ENCODE measurements at regions not wholly inside any gene's neighbourhood (a gene's known extent, or its start where the extent isn't known, plus 50 kb on each side); places are given as distances from the start of the nearest gene placed in this dataset.

- Histone ChIP-seq H3K27me3 (ENCODE audit: insufficient read depth, low read length, poor library complexity, severe bottlenecking) (no peaks in the 10 kb centered on the region), H3K4me3 (ENCODE audit: low read length, poor library complexity, severe bottlenecking) (no peak overlapping the region), H3K9ac (ENCODE audit: low read depth, low read length, poor library complexity, severe bottlenecking) (no peak overlapping the region), H3K4me2 (ENCODE audit: low read depth, low read length, poor library complexity, severe bottlenecking) (no peak overlapping the region), H3K9me3 (ENCODE audit: insufficient read depth, low read depth, low read length) (no peaks in the 10 kb centered on the region), H3K9me2 (replicated peaks; ENCODE audit: low read depth, low read length) (no peaks in the 10 kb centered on the region), H3K4me1 (ENCODE audit: insufficient read depth, low read length, poor library complexity, severe bottlenecking) (no peaks in the 10 kb centered on the region), H3F3A (ENCODE audit: low read depth) (no peaks in the 10 kb centered on the region), H3K36me3 (ENCODE audit: insufficient read depth, low read length) (no peaks in the 10 kb centered on the region), H4K20me1 (ENCODE audit: insufficient read depth, low read length, poor library complexity, severe bottlenecking) (no peaks in the 10 kb centered on the region), H2AFZ (ENCODE audit: low read length) (no peak overlapping the region), H3K79me2 (ENCODE audit: insufficient read depth, low read length) (no peaks in the 10 kb centered on the region)
- TF ChIP-seq CTCF (conservative IDR thresholded peaks at IDR 0.05; ENCODE audit: low read length) (no peak), EZH2phosphoT487 (IDR thresholded peaks at IDR 0.05; ENCODE audit: borderline replicate concordance) (no peak)
Observed at GRCh38 chr20:11761497-11761896, 156.2 kb upstream of the BTBD3 start.

- Histone ChIP-seq H3K4me2 (ENCODE audit: low read depth, low read length, poor library complexity, severe bottlenecking) (no peak overlapping the region), H3K9me3 (ENCODE audit: insufficient read depth, low read depth, low read length) (no peaks in the 10 kb centered on the region), H3K4me1 (ENCODE audit: insufficient read depth, low read length, poor library complexity, severe bottlenecking) (no peaks in the 10 kb centered on the region), H3K9me2 (replicated peaks; ENCODE audit: low read depth, low read length) (no peaks in the 10 kb centered on the region), H4K20me1 (ENCODE audit: insufficient read depth, low read length, poor library complexity, severe bottlenecking) (no peaks in the 10 kb centered on the region), H3K9ac (ENCODE audit: low read depth, low read length, poor library complexity, severe bottlenecking) (no peak overlapping the region), H3F3A (ENCODE audit: low read depth) (no peaks in the 10 kb centered on the region), H3K79me2 (ENCODE audit: insufficient read depth, low read length) (no peaks in the 10 kb centered on the region), H2AFZ (ENCODE audit: low read length) (no peak overlapping the region), H3K4me3 (ENCODE audit: low read length, poor library complexity, severe bottlenecking) (no peak overlapping the region), H3K36me3 (ENCODE audit: insufficient read depth, low read length) (no peaks in the 10 kb centered on the region), H3K27me3 (ENCODE audit: insufficient read depth, low read length, poor library complexity, severe bottlenecking) (no peaks in the 10 kb centered on the region)
- TF ChIP-seq CTCF (conservative IDR thresholded peaks at IDR 0.05; ENCODE audit: low read length) (no peak), EZH2phosphoT487 (IDR thresholded peaks at IDR 0.05; ENCODE audit: borderline replicate concordance) (no peak)
Observed at GRCh38 chr20:11766961-11767360, 150.7 kb upstream of the BTBD3 start.

GRCh38 chr20:11769825-11770224 is 147.9 kb upstream of the BTBD3 start:
- H3K4me2 ChIP-seq (ENCODE audit: low read depth, low read length, poor library complexity, severe bottlenecking) = no peak overlapping the region
- no peak overlapping the region for H3K4me3 ChIP-seq (ENCODE audit: low read length, poor library complexity, severe bottlenecking)

More at GRCh38 chr20:11769825-11770224, 147.9 kb upstream of the BTBD3 start:
- Histone ChIP-seq H3K9ac (ENCODE audit: low read depth, low read length, poor library complexity, severe bottlenecking) (no peak overlapping the region), H2AFZ (ENCODE audit: low read length) (no peak overlapping the region), H3F3A (ENCODE audit: low read depth) (no peaks in the 10 kb centered on the region), H3K9me2 (replicated peaks; ENCODE audit: low read depth, low read length) (no peaks in the 10 kb centered on the region), H3K36me3 (ENCODE audit: insufficient read depth, low read length) (no peaks in the 10 kb centered on the region), H3K79me2 (ENCODE audit: insufficient read depth, low read length) (no peaks in the 10 kb centered on the region), H3K27me3 (ENCODE audit: insufficient read depth, low read length, poor library complexity, severe bottlenecking) (no peaks in the 10 kb centered on the region), H3K9me3 (ENCODE audit: insufficient read depth, low read depth, low read length) (no peaks in the 10 kb centered on the region), H3K4me1 (ENCODE audit: insufficient read depth, low read length, poor library complexity, severe bottlenecking) (no peaks in the 10 kb centered on the region), H4K20me1 (ENCODE audit: insufficient read depth, low read length, poor library complexity, severe bottlenecking) (no peaks in the 10 kb centered on the region)
- TF ChIP-seq CTCF (conservative IDR thresholded peaks at IDR 0.05; ENCODE audit: low read length) = no peak
